GM23338 (cell line): ENCODE measurements at regions not wholly inside any gene's neighbourhood (a gene's known extent, or its start where the extent isn't known, plus 50 kb on each side); places are given as distances from the start of the nearest gene placed in this dataset.

Experiments
- CREB1 ChIP-seq: fragments of 250-450 bp; sonication (Bioruptor Pico); IDR thresholded peaks from 2 replicates; pipeline ENCODE4 v1.5.0; 2020; ENCODE audit warnings: low read depth, mild to moderate bottlenecking, moderate library complexity
- EZH2 ChIP-seq: fragments of 200-600 bp; sonication (generic); IDR thresholded peaks from one replicate; pipeline ENCODE4 v1.8.0; 2017; ENCODE audit warnings: antibody characterized with exemption, mild to moderate bottlenecking, low read depth; ENCODE audit not compliant: unreplicated experiment
- EZH2phosphoT487 ChIP-seq: fragments of 200-600 bp; sonication (generic); IDR thresholded peaks from one replicate; pipeline ENCODE4 v1.8.1; 2018; ENCODE audit warnings: antibody characterized with exemption; ENCODE audit not compliant: unreplicated experiment
- JUNB ChIP-seq: IDR thresholded peaks from one replicate; pipeline ENCODE4 v1.6.1; 2016; ENCODE audit warnings: antibody characterized with exemption; ENCODE audit not compliant: unreplicated experiment
- NANOG ChIP-seq: IDR thresholded peaks from 2 replicates; pipeline ENCODE4 v1.6.1; 2016; ENCODE audit warnings: antibody characterized with exemption, borderline replicate concordance
- POLR2AphosphoS5 ChIP-seq: IDR thresholded peaks from 2 replicates; pipeline ENCODE4 v1.6.1; 2016; ENCODE audit warnings: antibody characterized with exemption, low read depth
- ZNF114 ChIP-seq: fragments of 250-450 bp; sonication (Bioruptor Pico); IDR thresholded peaks from 2 replicates; pipeline ENCODE4 v1.5.0; 2020; ENCODE audit warnings: mild to moderate bottlenecking, moderate library complexity
- ZNF331 ChIP-seq: fragments of 250-450 bp; sonication (Bioruptor Pico); IDR thresholded peaks from 2 replicates; pipeline ENCODE4 v1.5.0; 2020; ENCODE audit warnings: low read depth, mild to moderate bottlenecking, moderate library complexity
- TF ChIP-seq, protein P1 (sequence below), 2 experiments: fragments of 200-600 bp in 1 of 2; sonication (generic) in 1 of 2; conservative IDR thresholded peaks; 2 replicates each; pipeline versions ENCODE4 v1.5.1 to v1.6.1; 2016 to 2017; ENCODE audit warnings: antibody characterized with exemption in 2 of 2, low read depth in 2 of 2, mild to moderate bottlenecking in 2 of 2, moderate library complexity in 1 of 2
- TF ChIP-seq, protein P2 (sequence below): IDR thresholded peaks from one replicate; pipeline ENCODE4 v1.6.1; 2018; ENCODE audit warnings: antibody characterized with exemption; ENCODE audit not compliant: unreplicated experiment
- TF ChIP-seq, protein P3 (sequence below): IDR thresholded peaks from 2 replicates; pipeline ENCODE4 v1.6.1; 2016; ENCODE audit warnings: antibody characterized with exemption

DNA sequence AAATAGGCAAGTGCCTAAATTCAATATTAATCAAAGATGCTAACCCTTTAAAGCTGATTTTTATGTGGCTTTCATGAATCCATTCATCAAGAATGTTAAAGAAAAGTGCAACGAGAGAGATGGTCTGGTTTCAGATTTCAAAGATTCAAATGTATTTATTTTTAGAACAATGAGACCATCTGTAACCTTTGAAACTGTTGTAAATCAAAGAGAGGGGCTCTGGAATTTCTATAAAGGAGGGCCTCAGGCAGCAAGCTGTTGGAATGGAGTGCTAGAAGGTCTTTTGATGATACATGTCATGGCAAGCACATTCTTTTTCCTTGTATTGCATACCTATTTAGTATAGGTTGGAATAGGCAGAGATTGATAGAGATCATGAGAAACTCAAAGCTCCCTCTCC is 433.0 kb downstream of the LRIG3 start:
- TF ChIP-seq, protein P1, sequence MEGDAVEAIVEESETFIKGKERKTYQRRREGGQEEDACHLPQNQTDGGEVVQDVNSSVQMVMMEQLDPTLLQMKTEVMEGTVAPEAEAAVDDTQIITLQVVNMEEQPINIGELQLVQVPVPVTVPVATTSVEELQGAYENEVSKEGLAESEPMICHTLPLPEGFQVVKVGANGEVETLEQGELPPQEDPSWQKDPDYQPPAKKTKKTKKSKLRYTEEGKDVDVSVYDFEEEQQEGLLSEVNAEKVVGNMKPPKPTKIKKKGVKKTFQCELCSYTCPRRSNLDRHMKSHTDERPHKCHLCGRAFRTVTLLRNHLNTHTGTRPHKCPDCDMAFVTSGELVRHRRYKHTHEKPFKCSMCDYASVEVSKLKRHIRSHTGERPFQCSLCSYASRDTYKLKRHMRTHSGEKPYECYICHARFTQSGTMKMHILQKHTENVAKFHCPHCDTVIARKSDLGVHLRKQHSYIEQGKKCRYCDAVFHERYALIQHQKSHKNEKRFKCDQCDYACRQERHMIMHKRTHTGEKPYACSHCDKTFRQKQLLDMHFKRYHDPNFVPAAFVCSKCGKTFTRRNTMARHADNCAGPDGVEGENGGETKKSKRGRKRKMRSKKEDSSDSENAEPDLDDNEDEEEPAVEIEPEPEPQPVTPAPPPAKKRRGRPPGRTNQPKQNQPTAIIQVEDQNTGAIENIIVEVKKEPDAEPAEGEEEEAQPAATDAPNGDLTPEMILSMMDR (conservative IDR thresholded peaks at IDR 0.05; ENCODE audit: low read depth in 2 of 2), result no peak
- TF ChIP-seq EZH2, result no peak
- no peak for TF ChIP-seq EZH2phosphoT487
- TF ChIP-seq POLR2AphosphoS5, result no peak
- no peak for TF ChIP-seq JUNB
- TF ChIP-seq CREB1 (CRISPR knock-in tag), result no peak
- TF ChIP-seq, protein P2, sequence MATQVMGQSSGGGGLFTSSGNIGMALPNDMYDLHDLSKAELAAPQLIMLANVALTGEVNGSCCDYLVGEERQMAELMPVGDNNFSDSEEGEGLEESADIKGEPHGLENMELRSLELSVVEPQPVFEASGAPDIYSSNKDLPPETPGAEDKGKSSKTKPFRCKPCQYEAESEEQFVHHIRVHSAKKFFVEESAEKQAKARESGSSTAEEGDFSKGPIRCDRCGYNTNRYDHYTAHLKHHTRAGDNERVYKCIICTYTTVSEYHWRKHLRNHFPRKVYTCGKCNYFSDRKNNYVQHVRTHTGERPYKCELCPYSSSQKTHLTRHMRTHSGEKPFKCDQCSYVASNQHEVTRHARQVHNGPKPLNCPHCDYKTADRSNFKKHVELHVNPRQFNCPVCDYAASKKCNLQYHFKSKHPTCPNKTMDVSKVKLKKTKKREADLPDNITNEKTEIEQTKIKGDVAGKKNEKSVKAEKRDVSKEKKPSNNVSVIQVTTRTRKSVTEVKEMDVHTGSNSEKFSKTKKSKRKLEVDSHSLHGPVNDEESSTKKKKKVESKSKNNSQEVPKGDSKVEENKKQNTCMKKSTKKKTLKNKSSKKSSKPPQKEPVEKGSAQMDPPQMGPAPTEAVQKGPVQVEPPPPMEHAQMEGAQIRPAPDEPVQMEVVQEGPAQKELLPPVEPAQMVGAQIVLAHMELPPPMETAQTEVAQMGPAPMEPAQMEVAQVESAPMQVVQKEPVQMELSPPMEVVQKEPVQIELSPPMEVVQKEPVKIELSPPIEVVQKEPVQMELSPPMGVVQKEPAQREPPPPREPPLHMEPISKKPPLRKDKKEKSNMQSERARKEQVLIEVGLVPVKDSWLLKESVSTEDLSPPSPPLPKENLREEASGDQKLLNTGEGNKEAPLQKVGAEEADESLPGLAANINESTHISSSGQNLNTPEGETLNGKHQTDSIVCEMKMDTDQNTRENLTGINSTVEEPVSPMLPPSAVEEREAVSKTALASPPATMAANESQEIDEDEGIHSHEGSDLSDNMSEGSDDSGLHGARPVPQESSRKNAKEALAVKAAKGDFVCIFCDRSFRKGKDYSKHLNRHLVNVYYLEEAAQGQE, result no peak
- TF ChIP-seq NANOG, result no peak
- TF ChIP-seq, protein P3, sequence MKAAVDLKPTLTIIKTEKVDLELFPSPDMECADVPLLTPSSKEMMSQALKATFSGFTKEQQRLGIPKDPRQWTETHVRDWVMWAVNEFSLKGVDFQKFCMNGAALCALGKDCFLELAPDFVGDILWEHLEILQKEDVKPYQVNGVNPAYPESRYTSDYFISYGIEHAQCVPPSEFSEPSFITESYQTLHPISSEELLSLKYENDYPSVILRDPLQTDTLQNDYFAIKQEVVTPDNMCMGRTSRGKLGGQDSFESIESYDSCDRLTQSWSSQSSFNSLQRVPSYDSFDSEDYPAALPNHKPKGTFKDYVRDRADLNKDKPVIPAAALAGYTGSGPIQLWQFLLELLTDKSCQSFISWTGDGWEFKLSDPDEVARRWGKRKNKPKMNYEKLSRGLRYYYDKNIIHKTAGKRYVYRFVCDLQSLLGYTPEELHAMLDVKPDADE, result no peak
- TF ChIP-seq ZNF114 (CRISPR knock-in tag), result no peak
- TF ChIP-seq ZNF331 (CRISPR knock-in tag), result no peak
